ENCODE measurements at regions not wholly inside any gene's neighbourhood (a gene's known extent, or its start where the extent isn't known, plus 50 kb on each side); places are given as distances from the start of the nearest gene placed in this dataset.

- Histone ChIP-seq H3K9ac (ENCODE audit: low read depth, low read length) (no peak overlapping the region), H3K9me3 (ENCODE audit: control insufficient read depth, insufficient read depth, low read length) (no peaks in the 10 kb centered on the region), H3K18ac (ENCODE audit: low read depth, low read length) (no peak overlapping the region), H3K4me1 (ENCODE audit: control insufficient read depth, insufficient read depth, low read length) (peaks cover 2% of the 10 kb centered on the region; the same call in 1 of the 2 replicates), H2AK5ac (ENCODE audit: low read depth, low read length) (no peak overlapping the region), H2BK20ac (ENCODE audit: low read depth, low read length) (no peak overlapping the region), H3K56ac (ENCODE audit: extremely low read depth, insufficient read depth, low read length) (no peak overlapping the region), H3K4me3 (ENCODE audit: insufficient read depth, low read depth, low read length) (no peak overlapping the region), H4K5ac (ENCODE audit: low read depth, low read length) (no peak overlapping the region), H2BK5ac (ENCODE audit: low read depth, low read length, poor library complexity, severe bottlenecking) (no peak overlapping the region), H3K23ac (ENCODE audit: low read depth, low read length) (no peak overlapping the region), H4K20me1 (ENCODE audit: insufficient read depth, low read length) (no peaks in the 10 kb centered on the region), H3K36me3 (ENCODE audit: control insufficient read depth, insufficient read depth, low read length) (no peaks in the 10 kb centered on the region), H2AK9ac (replicated peaks; ENCODE audit: low read depth, low read length, poor library complexity) (no peak overlapping the region), H3K79me1 (ENCODE audit: low read depth in 1 of 2, low read length in 2 of 2) (no peaks in the 10 kb centered on the region), H3K14ac (replicated peaks; ENCODE audit: low read depth, low read length) (no peak overlapping the region), H3K4me2 (ENCODE audit: low read depth, low read length) (no peak overlapping the region), H2AFZ (replicated peaks; ENCODE audit: low read length, poor library complexity) (no peak overlapping the region), H2BK120ac (ENCODE audit: low read depth, low read length) (no peak overlapping the region), H3K27me3 (ENCODE audit: control insufficient read depth, insufficient read depth, low read length) (no peaks in the 10 kb centered on the region), H4K8ac (ENCODE audit: low read depth in 2 of 2, low read length in 2 of 2) (no peak overlapping the region), H3K9me1 (ENCODE audit: insufficient read depth, low read length) (no peaks in the 10 kb centered on the region), H3K27ac (ENCODE audit: insufficient read depth, low read length) (no peak overlapping the region), H3K4ac (ENCODE audit: low read depth, low read length) (no peak overlapping the region), H4K91ac (ENCODE audit: insufficient read depth, low read depth, low read length) (no peak overlapping the region), H2BK15ac (ENCODE audit: low read depth, low read length) (no peak overlapping the region)
- ATAC-seq (ENCODE audit: low read depth) = no peak
- in situ Hi-C loops (cut with MboI; ENCODE audit: low sequenced_read_pairs) = no loop called here
- no TSS peak for BruUV-seq (replicated peaks)
- CTCF ChIA-PET = no interaction called here
- no peak for DNase-seq
- TF ChIP-seq ELK1 (IDR thresholded peaks at IDR 0.05; ENCODE audit: borderline replicate concordance, low read depth, low read length) (no peak), MAFK (IDR thresholded peaks at IDR 0.05; ENCODE audit: low read depth, low read length) (peak; percentile 100)
- POLR2A ChIA-PET (ENCODE audit: unreplicated experiment) = no interaction called here
- WGBS, 2 experiments (ENCODE audit: extremely low coverage in 2 of 2, insufficient read length in 1 of 2) = no CpG with 5 or more reads among the region's 2 CpGs
- dilution Hi-C loops (cut with HindIII; ENCODE audit: low sequenced_read_pairs, unreplicated experiment) = no loop called here
- intact Hi-C loops (cut with micrococcal nuclease) = no loop called here
Observed at GRCh38 chr4:137630252-137630651, 98.0 kb upstream of the PCDH18 start.

Data from IMR-90 (cell line).